ENCODE measurements at regions not wholly inside any gene's neighbourhood (a gene's known extent, or its start where the extent isn't known, plus 50 kb on each side); places are given as distances from the start of the nearest gene placed in this dataset.

DNA sequence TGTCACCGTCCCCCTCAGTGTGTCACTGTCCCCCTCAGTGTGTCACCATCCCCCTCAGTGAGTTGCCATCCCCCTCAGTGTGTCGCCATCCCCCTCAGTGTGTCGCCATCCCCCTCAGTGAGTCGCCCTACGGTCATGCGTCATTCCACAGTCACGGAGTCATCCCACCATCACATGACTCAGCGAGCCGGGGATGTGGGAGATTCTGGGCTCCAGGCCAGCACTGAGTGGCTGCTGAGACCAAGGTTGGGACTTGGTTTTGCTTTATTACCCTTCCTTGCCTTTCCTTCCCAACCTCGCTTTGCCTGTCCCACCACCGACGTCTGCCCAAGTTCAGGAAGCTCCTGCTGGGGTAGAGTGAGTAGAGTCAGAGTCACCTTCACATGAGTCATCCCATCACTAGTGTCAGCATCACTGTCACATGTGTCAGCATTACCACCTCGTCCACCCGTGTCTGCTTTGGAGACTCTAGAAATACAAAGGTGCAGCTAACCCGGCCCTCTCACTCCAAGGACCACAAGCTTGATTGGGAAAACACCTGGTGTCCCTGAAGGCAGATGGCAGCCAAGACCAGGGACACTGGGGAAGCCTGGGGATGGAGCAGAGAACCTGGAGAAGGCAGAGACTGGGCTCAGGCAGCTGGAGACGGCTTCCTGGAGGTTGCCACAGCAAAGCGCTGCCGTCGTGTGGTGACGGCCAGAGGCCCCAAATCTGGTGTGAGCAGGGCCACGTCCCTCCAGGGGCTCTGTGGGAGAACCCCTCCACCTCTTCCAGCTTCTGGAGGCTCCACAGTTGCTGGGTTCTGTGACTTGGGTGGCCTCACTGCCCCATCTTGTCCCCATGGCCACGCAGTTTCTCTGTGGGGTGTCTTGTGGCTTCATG is 485.2 kb upstream of the SALL3 start:
- no peaks in the 10 kb centered on the region for H3K36me3 ChIP-seq (ENCODE audit: control insufficient read depth in 2 of 2, insufficient read depth in 2 of 2, low read length in 1 of 2)
- H3K27ac ChIP-seq (ENCODE audit: low read depth in 2 of 2, low read length in 1 of 2): no peak overlapping the region
- no peaks in the 10 kb centered on the region for H3K27me3 ChIP-seq (ENCODE audit: control insufficient read depth in 1 of 2, insufficient read depth in 2 of 2, low read length in 2 of 2)
- no peaks in the 10 kb centered on the region for H3K9me3 ChIP-seq (ENCODE audit: control insufficient read depth in 2 of 2, insufficient read depth in 1 of 2, low read depth in 1 of 2, low read length in 1 of 2)
- H3K4me3 ChIP-seq (ENCODE audit: low read depth in 1 of 2, low read length in 2 of 2): no peak overlapping the region
- 67 to 78% methylated on average over 22 of the region's 22 CpGs for WGBS, 2 donors
- no peaks in the 10 kb centered on the region for H3K4me1 ChIP-seq (ENCODE audit: control insufficient read depth in 2 of 2, insufficient read depth in 2 of 2, low read length in 1 of 2)

DNA sequence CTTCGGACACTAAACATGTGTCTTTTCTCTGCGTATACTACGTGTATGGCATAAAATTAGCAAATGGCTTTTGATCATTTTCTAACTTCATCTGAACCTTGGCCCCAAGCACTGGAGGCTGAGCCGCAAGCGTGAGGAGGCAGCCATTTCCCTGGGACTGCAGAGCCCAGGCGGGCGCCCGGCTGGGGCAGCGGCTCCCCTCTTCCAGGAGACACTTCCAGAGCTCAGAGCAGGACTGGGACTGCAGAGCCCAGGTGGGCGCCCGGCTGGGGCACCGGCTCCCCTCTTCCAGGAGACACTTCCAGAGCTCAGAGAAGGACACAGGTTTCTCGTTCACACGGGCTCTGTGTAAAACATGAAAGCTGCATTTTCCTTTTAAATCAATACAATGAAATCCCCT is 484.1 kb upstream of the SALL3 start:
- Histone ChIP-seq H3K4me3 (ENCODE audit: low read depth in 1 of 2, low read length in 2 of 2) (no peak overlapping the region), H3K27ac (ENCODE audit: low read depth in 2 of 2, low read length in 1 of 2) (no peak overlapping the region), H3K27me3 (ENCODE audit: control insufficient read depth in 1 of 2, insufficient read depth in 2 of 2, low read length in 2 of 2) (no peaks in the 10 kb centered on the region), H3K4me1 (ENCODE audit: control insufficient read depth in 2 of 2, insufficient read depth in 2 of 2, low read length in 1 of 2) (no peaks in the 10 kb centered on the region), H3K36me3 (ENCODE audit: control insufficient read depth in 2 of 2, insufficient read depth in 2 of 2, low read length in 1 of 2) (no peaks in the 10 kb centered on the region), H3K9me3 (ENCODE audit: control insufficient read depth in 2 of 2, insufficient read depth in 1 of 2, low read depth in 1 of 2, low read length in 1 of 2) (no peaks in the 10 kb centered on the region)
- WGBS, 2 donors: 91 to 96% methylated on average over 14 of the region's 14 CpGs

DNA sequence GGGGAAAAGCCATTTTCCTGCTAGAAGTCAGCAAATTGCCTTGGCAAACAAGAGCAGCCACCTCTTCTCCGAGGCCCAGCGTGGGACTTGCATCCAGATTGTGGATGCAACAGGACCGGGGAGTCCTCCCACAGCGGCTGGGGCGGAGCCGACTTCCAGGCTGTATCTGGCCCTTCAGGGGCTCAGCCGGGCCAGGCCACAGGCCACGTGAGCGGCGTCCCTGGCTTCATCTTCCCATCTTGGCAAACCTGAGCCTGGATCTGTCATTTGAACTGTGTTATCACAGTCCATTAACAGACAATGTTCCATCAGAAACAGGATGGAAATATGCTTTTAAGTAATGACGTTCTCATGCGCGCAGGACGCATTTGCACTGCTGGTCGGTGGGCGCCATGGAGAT is 483.5 kb upstream of the SALL3 start:
- Histone ChIP-seq H3K27ac (ENCODE audit: low read depth in 2 of 2, low read length in 1 of 2) (no peak overlapping the region), H3K9me3 (ENCODE audit: control insufficient read depth in 2 of 2, insufficient read depth in 1 of 2, low read depth in 1 of 2, low read length in 1 of 2) (no peaks in the 10 kb centered on the region), H3K4me3 (ENCODE audit: low read depth in 1 of 2, low read length in 2 of 2) (no peak overlapping the region), H3K27me3 (ENCODE audit: control insufficient read depth in 1 of 2, insufficient read depth in 2 of 2, low read length in 2 of 2) (no peaks in the 10 kb centered on the region), H3K36me3 (ENCODE audit: control insufficient read depth in 2 of 2, insufficient read depth in 2 of 2, low read length in 1 of 2) (no peaks in the 10 kb centered on the region), H3K4me1 (ENCODE audit: control insufficient read depth in 2 of 2, insufficient read depth in 2 of 2, low read length in 1 of 2) (no peaks in the 10 kb centered on the region)
- 84 to 89% methylated on average over 16 of the region's 16 CpGs for WGBS, 2 donors

DNA sequence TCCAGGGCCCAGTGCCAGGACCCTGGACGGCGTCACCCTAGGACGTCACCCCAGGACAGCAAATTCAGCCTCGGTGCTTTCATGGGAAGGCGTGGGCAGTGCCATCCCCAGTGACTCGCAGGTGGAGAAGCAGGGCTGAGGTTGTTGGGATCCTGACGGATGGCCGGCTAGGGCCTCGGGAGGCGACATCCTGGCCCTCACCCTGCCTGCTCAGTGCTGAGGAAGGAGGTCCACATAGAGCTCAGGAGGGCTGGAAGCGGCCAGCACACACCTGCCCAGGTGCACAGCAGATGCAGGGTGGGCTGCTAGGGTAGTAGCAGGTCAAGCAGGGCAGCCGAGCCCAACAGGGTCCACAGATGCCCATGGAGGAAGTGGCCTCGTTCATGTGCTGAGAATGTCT is 482.0 kb upstream of the SALL3 start:
- Histone ChIP-seq H3K27me3 (ENCODE audit: control insufficient read depth in 1 of 2, insufficient read depth in 2 of 2, low read length in 2 of 2) (no peaks in the 10 kb centered on the region), H3K4me3 (ENCODE audit: low read depth in 1 of 2, low read length in 2 of 2) (no peak overlapping the region), H3K27ac (ENCODE audit: low read depth in 2 of 2, low read length in 1 of 2) (no peak overlapping the region), H3K9me3 (ENCODE audit: control insufficient read depth in 2 of 2, insufficient read depth in 1 of 2, low read depth in 1 of 2, low read length in 1 of 2) (no peaks in the 10 kb centered on the region), H3K36me3 (ENCODE audit: control insufficient read depth in 2 of 2, insufficient read depth in 2 of 2, low read length in 1 of 2) (no peaks in the 10 kb centered on the region), H3K4me1 (ENCODE audit: control insufficient read depth in 2 of 2, insufficient read depth in 2 of 2, low read length in 1 of 2) (no peaks in the 10 kb centered on the region)
- 62 to 77% methylated on average over 13 of the region's 13 CpGs for WGBS, 2 donors

DNA sequence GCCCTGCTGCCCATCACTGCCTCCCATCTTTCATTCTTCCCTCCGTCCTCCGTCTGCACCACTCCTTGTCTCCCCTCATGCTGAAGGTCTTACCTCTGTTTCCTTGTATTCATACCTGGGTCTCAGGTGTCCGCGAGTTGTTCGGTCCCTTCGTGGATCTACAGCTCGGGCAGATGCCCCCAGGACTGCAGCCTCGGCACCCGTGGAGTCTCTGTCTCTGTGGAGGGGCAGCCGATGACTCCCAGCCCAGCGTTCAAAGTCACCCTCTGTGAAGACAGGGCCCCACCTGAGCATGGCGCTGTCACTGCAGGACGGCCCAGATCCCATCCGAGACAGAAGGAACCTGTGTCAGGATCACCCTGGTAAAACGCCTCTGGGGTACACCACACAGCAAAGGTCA is 480.0 kb upstream of the SALL3 start:
- H3K4me3 ChIP-seq (ENCODE audit: low read depth in 1 of 2, low read length in 2 of 2): no peak overlapping the region
- WGBS, 2 donors: 86 to 90% methylated on average over 15 of the region's 15 CpGs
- H3K9me3 ChIP-seq (ENCODE audit: control insufficient read depth in 2 of 2, insufficient read depth in 1 of 2, low read depth in 1 of 2, low read length in 1 of 2): no peaks in the 10 kb centered on the region
- no peaks in the 10 kb centered on the region for H3K27me3 ChIP-seq (ENCODE audit: control insufficient read depth in 1 of 2, insufficient read depth in 2 of 2, low read length in 2 of 2)
- no peaks in the 10 kb centered on the region for H3K36me3 ChIP-seq (ENCODE audit: control insufficient read depth in 2 of 2, insufficient read depth in 2 of 2, low read length in 1 of 2)
- H3K4me1 ChIP-seq (ENCODE audit: control insufficient read depth in 2 of 2, insufficient read depth in 2 of 2, low read length in 1 of 2): no peaks in the 10 kb centered on the region
- H3K27ac ChIP-seq (ENCODE audit: low read depth in 2 of 2, low read length in 1 of 2): no peak overlapping the region

DNA sequence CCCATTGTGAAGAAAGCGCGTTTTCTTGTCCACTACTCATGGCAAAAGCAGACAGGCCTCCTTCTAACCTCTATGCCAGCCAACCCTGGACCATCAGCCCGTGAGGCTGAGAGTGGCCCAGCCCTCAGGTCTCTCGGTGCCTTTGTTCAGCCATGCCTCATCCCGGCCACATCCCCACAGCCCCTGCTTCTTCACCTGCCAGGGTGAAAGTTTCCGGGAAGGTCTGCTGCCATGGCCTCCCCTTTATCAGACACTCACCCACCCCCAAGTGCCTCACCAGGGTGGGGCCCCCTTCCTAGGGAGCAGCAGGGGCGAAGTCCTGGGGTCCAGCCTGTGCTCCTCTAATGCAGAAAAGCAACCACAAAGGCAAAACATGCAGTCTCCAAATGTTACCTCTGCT is 478.4 kb upstream of the SALL3 start:
- WGBS, 2 donors: 89 to 91% methylated on average over 7 of the region's 7 CpGs
- no peak overlapping the region for H3K27ac ChIP-seq (ENCODE audit: low read depth in 2 of 2, low read length in 1 of 2)
- H3K4me3 ChIP-seq (ENCODE audit: low read depth in 1 of 2, low read length in 2 of 2): no peak overlapping the region
- H3K27me3 ChIP-seq (ENCODE audit: control insufficient read depth in 1 of 2, insufficient read depth in 2 of 2, low read length in 2 of 2): no peaks in the 10 kb centered on the region
- no peaks in the 10 kb centered on the region for H3K9me3 ChIP-seq (ENCODE audit: control insufficient read depth in 2 of 2, insufficient read depth in 1 of 2, low read depth in 1 of 2, low read length in 1 of 2)
- no peaks in the 10 kb centered on the region for H3K36me3 ChIP-seq (ENCODE audit: control insufficient read depth in 2 of 2, insufficient read depth in 2 of 2, low read length in 1 of 2)
- no peaks in the 10 kb centered on the region for H3K4me1 ChIP-seq (ENCODE audit: control insufficient read depth in 2 of 2, insufficient read depth in 2 of 2, low read length in 1 of 2)

DNA sequence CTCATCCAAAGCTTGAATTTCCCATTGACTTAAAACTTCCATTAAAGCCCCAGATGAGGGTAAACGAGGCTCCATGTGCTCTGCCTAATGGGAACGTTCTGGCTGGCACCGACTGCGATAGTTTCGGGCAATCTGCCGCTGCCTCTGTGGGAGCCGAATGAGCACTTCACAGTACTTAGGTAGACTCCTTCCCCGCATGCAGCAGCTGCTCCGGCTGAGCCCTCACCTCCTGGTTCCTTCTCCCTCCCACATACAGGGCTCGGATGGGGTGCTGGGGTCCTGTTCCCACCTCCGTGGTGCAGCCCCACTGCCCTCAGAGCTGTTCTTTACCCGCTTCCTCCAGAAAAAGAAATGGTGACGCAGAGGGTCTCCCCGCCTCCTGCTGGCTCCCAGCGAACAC is 476.5 kb upstream of the SALL3 start:
- Histone ChIP-seq H3K4me1 (ENCODE audit: control insufficient read depth in 2 of 2, insufficient read depth in 2 of 2, low read length in 1 of 2) (no peaks in the 10 kb centered on the region), H3K36me3 (ENCODE audit: control insufficient read depth in 2 of 2, insufficient read depth in 2 of 2, low read length in 1 of 2) (no peaks in the 10 kb centered on the region), H3K27ac (ENCODE audit: low read depth in 2 of 2, low read length in 1 of 2) (no peak overlapping the region), H3K4me3 (ENCODE audit: low read depth in 1 of 2, low read length in 2 of 2) (no peak overlapping the region), H3K9me3 (ENCODE audit: control insufficient read depth in 2 of 2, insufficient read depth in 1 of 2, low read depth in 1 of 2, low read length in 1 of 2) (peaks cover 0 to under 1% of the 10 kb centered on the region in 2 donors), H3K27me3 (ENCODE audit: control insufficient read depth in 1 of 2, insufficient read depth in 2 of 2, low read length in 2 of 2) (no peaks in the 10 kb centered on the region)
- WGBS, 2 donors: 94 to 96% methylated on average over 15 of the region's 15 CpGs

DNA sequence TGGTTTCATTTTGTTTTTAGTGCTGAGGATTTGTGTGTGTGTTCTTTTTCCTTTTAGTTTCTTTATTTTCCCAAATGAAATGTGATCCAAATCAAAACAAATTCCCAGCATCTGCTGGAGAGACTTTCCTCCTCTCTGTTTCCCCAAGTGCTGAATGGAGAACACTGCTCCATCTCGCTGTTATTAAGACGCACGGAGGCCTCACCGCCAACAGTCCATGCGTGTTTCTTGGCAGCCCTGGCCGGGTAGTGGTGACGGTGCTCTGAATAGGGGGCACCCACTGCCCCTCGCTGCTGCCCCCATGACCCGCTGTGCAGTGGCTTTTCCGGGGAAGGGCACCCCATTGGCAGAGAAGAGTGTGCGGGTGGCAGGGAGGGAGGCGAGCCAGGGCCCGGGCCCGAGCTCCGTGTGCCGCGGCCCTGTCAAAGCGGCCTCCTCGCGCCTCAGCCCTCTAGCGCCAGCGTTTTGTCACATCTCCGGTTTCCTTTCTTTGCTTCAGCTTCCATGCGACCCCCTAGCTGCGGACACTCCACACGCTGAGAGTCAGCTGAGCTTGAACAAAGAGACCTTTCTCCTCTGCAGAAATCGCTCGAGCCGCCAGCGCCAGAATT is 473.7 kb upstream of the SALL3 start:
- H3K36me3 ChIP-seq (ENCODE audit: control insufficient read depth in 2 of 2, insufficient read depth in 2 of 2, low read length in 1 of 2): no peaks in the 10 kb centered on the region
- WGBS, 2 donors: 68 to 76% methylated on average over 30 of the region's 30 CpGs
- no peaks in the 10 kb centered on the region for H3K27me3 ChIP-seq (ENCODE audit: control insufficient read depth in 1 of 2, insufficient read depth in 2 of 2, low read length in 2 of 2)
- H3K27ac ChIP-seq (ENCODE audit: low read depth in 2 of 2, low read length in 1 of 2): no peak overlapping the region
- no peaks in the 10 kb centered on the region for H3K4me1 ChIP-seq (ENCODE audit: control insufficient read depth in 2 of 2, insufficient read depth in 2 of 2, low read length in 1 of 2)
- H3K4me3 ChIP-seq (ENCODE audit: low read depth in 1 of 2, low read length in 2 of 2): no peak overlapping the region
- peaks cover 0 to 5% of the 10 kb centered on the region in 2 donors for H3K9me3 ChIP-seq (ENCODE audit: control insufficient read depth in 2 of 2, insufficient read depth in 1 of 2, low read depth in 1 of 2, low read length in 1 of 2)

DNA sequence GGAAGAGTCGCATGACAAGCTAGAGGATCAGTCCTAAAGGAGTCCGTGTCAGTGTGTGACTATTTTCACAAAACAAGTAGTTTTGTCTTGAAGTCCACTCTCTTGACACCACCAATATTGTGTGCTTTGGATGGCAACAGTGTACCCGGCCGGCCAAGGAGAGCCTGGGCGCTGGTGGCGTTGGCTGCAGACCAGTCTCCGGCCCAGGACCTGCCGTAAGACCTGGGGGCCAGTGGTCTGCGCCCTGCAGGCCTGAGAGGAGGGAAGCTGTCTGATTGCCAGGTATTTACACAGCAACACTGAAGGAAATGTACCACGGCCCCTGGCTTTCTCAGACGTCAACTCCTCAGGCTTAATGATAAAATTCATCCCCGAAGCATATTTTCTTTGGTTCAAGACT is 472.4 kb upstream of the SALL3 start:
- Histone ChIP-seq H3K4me1 (ENCODE audit: control insufficient read depth in 2 of 2, insufficient read depth in 2 of 2, low read length in 1 of 2) (no peaks in the 10 kb centered on the region), H3K27ac (ENCODE audit: low read depth in 2 of 2, low read length in 1 of 2) (no peak overlapping the region), H3K4me3 (ENCODE audit: low read depth in 1 of 2, low read length in 2 of 2) (no peak overlapping the region), H3K9me3 (ENCODE audit: control insufficient read depth in 2 of 2, insufficient read depth in 1 of 2, low read depth in 1 of 2, low read length in 1 of 2) (peaks cover 0 to 5% of the 10 kb centered on the region in 2 donors), H3K36me3 (ENCODE audit: control insufficient read depth in 2 of 2, insufficient read depth in 2 of 2, low read length in 1 of 2) (no peaks in the 10 kb centered on the region), H3K27me3 (ENCODE audit: control insufficient read depth in 1 of 2, insufficient read depth in 2 of 2, low read length in 2 of 2) (no peaks in the 10 kb centered on the region)
- WGBS, 2 donors: 84 to 89% methylated on average over 12 of the region's 12 CpGs
